T-helper 1 cell treated with Interleukin-12 subunit alpha and Interleukin-12 subunit beta and Interleukin-4 antibody, amounts not matched to agents 30 ng/mL and 1 ng/mL, for 36 hours (primary cell): ENCODE measurements at regions not wholly inside any gene's neighbourhood (a gene's known extent, or its start where the extent isn't known, plus 50 kb on each side); places are given as distances from the start of the nearest gene placed in this dataset.
"Not testable (repeated sequence)": the region's sequence is repeated elsewhere in the genome, so short reads cannot be mapped to it uniquely, and the experiment has no call there.

Experiments used
- intact Hi-C: fragments of 100-400 bp; cut with micrococcal nuclease; formaldehyde crosslinking; loops from one replicate; pipeline ENCODE4 v1.15.1; 2024

DNA sequence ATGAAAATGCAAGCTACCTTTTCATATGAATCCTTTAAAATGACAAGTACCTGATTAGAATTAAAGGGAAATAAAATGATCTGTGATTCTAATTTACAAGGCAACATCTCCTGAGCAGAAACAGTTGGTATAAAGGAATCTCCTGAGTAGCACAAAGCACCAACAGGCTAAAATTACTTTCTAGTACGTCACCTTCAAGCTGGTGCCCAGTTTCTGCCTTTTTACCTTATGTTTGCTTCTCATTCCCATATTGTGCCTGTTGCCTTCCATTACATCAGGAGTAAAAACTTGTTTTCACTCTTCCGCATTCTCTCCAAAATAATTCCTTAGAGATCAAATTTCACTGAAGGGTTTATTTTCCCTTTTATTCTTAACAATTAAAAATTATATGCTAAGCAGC lies 587.1 kb upstream of the KCND2 start:
- intact Hi-C loops, result no loop called here

DNA sequence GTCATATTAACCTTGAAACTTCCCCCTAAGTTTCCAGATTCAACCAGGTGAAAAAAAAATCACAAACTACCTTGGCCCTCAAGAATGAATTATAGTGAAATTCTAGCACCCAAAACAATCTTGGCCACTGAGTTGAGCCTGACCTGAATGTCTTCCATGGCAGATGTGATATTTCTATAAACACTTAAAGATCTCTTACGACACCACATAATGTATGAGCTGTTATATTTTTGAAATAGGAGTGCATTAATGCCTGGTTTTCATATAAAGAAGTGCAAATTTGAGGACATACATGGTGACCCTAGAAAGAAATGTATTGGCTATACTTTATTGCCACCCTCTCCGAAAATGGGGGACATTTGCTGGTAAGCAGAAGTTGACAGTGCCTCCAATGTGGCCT lies 584.1 kb upstream of the KCND2 start:
- intact Hi-C loops, result no loop called here

DNA sequence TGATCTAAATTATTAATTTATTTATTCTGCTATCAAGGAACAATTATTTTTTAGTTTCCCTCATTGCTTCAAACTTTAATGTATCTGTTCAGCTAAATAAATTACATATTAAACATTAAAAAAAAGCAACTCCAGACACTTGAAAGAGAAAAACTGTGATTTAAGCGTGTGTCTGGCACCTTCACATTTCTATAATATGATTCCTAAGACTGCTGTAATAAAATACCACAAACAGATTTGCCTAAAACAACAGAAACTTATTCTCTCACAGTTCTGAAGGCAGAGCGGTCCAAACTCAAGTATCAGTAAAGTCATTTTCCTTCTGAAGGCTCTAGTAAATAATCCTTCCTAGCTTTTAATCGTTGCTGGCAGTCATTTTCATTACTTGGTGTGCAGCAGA lies 580.4 kb upstream of the KCND2 start:
- intact Hi-C loops, result no loop called here

DNA sequence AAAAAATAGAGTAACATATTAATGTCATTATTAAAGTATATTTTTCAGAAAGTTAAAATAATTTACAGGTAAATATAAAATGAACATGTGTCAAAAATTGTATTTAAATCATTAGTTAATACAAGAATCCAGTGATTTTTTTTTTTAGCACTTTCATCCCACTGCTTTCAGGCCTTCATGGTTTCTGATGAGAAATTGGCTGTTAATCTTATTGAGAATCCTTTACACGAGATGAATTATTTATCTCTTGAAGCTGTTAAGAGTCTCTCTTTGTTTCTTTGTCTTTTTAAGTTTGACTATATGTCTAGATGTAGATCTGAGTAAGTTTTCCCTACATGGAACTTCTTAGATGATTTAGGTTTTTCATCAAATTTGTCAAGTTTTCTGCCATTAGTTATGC lies 578.5 kb upstream of the KCND2 start:
- intact Hi-C loops, result no loop called here

DNA sequence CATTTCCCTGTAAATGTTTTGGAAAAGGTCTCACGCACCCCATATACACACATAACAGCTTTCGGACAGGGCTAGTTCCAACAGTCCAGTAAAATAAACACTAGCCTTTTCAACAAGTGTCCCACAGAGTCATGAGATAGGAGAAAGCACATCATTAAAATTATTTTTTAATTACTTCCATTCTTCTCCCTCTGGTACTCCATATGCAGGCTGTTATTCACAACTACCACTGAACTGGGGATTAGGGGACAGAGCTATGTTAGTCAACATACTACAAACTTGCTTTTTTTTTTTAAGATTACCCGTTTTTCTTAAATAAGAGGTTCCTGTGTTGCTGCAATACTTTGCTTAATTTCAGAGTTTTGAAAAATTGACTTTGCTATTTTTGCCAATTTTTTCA lies 576.6 kb upstream of the KCND2 start:
- intact Hi-C loops, result no loop called here

DNA sequence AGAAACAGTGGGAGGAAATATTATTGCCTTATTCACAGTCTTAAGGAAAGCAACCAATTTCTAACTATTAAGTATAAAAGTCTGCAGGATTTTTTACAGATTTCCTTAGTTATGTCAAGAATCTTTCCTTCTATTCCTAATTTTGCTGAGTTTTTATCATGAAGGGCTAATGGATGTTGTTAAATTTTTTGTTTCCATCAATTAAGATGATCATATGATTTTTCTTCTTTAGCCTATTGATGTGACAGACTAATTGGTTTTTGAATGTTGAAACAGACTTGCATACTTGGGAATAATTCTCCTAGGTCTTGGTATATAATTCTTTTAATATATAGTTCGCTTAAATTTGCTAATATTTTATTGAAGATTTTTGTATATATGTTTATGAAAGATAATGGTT lies 569.1 kb upstream of the KCND2 start:
- intact Hi-C loops, result no loop called here

DNA sequence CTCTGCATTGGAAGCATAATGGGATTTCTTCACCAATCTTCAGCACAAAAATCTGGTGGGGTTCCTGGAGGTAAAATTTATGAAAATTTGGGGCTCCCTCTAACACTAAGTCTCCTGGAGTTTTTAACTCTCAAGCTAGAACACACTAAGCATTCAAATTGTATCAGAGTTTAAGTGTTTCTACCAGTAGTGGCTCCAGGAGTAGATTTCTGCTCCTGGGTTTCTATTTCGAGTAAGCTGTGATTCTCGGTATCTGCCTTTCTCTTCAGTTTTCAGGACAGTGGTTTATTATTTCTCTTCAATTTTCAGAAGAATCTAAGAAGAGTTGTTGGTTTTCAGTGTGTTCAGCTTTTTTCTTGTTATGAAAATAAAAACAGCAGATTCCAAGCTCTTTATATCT lies 566.4 kb upstream of the KCND2 start:
- intact Hi-C loops, result no loop called here

DNA sequence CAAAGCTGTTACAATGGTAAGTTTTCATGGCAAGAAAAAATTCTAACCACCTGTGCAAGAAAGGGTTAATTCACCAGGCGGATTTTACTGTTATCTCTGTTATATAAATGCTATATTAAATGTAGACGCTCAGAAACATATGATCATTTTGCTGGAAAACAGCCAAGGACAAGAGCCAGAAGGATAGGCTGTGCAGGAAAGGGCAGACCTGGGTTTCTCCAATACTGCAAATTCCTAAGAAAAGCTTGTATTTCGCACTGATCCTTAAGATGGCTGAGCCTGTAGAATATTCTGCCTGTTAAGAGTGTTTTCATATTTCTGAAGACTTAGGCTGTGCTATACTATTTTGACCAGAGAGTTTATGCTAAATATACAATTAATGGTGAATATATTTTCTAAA lies 564.1 kb upstream of the KCND2 start:
- intact Hi-C loops, result no loop called here

DNA sequence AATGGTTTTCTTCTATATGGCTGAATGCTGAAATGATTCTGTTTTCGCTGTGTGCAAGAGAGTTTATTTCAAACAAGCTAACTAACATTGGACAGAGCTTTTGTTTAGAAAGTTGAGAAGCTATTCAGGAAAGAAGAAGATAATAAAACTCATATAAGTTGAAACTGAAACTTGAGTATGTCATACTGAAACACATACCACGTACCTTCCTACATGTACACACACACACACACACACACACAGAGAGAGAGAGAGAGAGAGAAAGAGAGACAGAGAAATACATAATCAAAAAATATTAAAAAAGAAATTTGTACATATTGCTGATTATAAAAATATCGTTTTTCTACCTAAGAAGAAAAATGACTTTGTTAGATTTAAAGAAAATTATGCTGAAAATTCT lies 561.9 kb upstream of the KCND2 start:
- intact Hi-C loops, result no loop called here

DNA sequence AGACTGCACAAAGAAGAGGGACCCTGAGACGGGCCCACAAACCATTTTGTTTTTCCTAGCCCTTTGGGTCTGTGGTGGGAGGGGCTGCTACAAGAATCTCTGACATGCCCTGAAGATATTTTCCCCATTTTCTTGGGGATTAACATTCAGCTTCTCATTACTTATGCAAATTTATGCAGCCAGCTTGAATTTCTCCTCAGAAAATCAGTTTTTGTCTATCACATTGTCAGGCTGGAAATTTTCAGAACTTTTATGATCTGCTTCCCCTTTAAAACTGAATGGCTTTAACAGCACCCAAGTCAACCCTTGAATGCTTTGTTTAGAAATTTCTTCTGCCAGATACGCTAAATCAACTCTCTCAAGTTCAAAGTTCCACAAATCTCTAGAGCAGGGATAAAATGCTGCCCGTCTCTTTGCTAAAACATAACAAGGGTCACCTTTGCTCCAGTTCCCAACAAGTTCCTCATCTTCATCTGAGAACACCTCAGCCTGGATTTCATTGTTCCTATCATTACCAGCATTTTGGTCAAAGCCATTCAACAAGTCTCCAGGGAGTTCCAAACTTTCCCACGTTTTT lies 560.0 kb upstream of the KCND2 start:
- intact Hi-C loops, result no loop called here

DNA sequence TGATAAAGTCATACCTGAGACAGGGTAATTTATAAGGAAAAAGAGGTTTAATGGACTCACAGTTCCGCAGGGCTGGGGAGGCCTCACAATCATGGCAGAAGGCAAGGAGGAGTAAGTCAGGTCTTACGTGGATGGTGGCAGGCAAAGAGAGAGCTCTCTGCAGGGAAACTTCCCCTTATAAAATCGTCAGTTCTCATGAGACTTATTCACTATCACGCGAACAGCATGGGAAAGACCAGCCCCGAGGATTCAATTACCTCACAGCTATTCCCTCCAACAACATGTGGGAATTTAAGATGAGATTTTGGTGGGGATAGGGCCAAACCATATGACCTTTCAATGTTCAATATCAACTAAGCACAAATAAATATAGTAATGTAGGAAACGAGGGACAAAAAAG lies 559.4 kb upstream of the KCND2 start:
- intact Hi-C loops, result no loop called here

DNA sequence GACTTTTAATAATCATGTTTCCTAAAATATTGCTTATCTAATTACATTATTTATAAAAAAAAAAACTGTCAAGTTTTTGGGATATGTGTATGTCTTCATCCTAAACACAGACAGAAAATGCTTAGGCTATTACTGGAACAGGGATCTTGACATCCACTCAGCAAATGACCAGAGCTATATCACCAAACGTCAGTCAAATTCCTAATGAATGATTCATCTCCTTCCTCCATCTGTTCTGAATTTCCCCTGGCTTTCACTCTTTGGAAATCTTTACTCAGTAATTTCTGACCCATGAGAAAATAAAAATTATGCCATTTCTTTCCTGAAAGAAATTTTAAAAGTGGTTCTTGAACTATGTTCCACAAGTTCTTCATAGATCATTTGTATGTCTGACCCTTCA lies 552.4 kb upstream of the KCND2 start:
- intact Hi-C loops, result no loop called here

DNA sequence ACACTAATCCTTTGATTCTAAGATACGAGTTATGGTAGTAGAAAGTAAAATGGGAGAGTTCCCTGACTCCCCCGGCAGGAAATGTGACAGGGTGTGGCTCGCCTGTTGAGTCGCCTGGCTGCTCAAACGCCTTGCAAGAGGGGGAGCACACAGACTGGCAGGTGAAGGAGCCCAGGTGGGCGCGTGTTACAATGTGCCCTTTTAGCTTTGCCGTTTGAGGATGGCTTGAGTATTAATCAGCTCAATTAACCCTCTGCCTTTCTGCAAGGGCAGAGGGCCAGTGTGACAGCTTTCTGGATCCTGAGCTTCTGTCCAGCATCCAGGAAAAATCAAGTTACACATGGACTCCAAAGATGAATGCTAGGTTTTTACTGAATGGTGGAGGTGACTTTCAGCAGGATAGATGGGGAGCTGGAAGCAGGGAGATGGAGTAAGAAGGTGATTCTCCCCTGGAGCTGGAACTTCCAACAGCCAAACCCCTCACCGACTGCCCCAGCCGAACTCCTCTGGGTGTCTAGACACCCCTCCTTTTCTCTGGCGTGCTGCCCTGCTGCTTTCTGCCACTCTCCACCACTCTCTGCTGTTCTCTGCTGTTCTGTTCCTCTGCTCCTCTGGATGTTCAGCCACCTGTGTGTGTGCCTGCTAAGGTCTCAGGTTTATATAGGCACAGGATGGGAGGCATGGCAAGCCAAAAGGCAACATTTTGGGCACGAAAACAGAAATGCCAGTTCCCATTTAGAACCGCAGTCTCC lies 548.8 kb upstream of the KCND2 start:
- intact Hi-C loops, result no loop called here

DNA sequence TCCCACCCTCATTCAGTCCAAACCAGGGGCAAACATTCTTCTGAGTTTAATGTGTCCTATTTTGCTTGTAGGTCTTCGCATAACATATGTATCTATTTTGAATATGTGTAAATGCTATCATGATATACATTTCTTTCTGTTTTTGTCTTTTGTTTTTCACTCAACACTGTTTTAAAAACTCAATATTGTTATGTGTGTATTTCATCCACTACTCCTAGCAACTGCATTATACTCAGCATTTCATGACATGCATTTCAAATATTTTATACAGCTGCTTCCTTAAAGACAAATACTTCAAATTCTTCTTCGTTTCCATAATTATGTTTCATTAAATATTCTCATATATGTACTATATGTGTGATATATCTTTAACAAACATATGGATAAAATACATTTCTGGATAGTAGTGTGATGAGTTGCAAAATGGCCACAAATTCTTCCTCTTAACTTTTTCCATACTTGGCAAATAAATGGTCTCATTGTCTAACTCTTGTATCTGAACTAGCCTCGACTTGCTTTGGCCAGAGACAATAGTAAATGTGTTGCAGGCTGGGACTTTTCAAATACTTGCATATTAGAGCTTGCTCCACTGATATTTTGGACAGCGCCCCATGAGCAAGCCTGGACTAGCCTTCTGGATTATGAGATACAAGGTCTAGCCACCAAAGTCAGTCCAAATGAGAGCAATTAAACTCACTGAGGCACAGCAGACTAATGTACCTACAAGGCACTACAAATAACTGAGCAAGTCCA lies 539.7 kb upstream of the KCND2 start:
- intact Hi-C loops, result no loop called here

DNA sequence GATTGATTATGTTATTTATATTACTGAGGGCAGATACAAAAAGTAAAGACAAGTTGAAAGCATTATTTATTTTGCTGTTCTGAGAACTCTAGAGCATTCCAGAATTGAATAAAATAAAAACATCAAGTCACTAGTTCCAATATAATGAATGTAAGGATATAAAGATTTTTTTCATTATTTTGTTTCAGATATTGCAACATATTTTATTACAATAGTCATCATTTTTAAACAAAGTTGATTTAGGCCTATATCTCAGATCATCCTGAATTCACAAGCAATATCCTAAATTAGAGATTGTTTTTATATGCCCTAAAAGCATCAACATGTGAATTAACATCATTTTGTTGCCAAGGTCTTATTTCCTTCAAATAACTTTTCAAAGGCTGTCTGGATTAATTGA lies 535.6 kb upstream of the KCND2 start:
- intact Hi-C loops, result no loop called here

DNA sequence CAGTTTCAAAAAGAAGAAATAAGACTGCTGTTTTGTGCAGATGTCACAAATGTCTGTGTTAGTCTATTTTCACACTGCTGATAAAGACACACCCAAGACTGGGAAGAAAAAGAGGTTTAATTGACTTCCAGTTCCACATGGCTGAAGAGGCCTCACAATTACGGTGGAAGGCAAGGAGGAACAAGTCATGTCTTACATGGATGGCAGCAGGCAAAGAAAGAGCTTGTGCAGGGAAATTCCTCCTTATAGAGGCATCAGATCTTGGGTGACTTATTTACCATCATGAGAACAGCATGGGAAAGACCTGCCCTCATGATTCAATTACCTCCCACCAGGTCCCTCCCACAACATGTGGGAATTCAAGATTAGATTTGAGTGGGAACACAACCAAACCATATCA lies 527.7 kb upstream of the KCND2 start:
- intact Hi-C loops, result not testable (repeated sequence)

DNA sequence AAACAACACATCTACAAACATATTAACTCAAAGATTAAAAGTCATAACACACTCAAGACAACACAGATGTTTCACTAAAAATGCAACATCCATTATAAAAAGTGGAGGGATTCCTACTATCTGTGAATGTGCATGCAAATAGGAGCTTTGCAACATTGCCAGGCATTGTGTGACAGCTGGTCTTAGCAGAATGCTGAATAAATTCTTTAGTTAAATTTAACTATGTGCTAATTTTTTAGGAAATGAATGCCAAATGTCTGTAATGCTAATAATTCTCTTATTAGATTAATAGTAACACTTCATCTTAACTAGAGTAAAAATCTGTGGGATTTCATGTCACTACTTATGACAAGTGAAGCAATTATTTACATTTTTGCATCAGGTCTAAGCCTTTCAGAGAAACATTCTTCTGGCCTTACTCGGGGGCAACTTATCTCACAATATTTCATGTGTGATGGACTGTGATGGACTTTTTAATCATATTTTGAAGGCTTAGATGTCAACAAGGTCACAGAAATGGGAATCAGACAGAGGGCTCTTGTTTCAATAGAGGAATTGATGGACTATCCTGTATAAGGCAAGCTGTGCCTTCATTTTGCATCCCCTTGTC lies 524.6 kb upstream of the KCND2 start:
- intact Hi-C loops, result no loop called here

DNA sequence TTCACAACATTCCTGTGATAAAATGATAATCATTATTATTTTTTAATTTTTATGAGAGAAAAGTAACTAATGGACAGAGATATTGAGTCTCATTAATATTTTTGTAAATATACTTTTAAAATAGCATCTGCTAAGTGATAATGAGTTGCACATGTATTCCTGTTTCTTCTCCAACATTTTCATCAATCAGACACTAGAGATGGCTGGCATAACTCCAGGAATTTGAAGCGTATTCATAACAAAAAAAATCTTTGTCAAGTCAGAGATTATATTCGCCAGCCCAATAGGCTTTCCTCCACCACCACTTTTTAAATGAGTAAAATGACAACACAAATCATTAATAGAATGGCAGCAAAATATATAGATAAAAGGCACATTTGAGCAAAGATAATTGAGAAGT lies 524.0 kb upstream of the KCND2 start:
- intact Hi-C loops, result no loop called here

DNA sequence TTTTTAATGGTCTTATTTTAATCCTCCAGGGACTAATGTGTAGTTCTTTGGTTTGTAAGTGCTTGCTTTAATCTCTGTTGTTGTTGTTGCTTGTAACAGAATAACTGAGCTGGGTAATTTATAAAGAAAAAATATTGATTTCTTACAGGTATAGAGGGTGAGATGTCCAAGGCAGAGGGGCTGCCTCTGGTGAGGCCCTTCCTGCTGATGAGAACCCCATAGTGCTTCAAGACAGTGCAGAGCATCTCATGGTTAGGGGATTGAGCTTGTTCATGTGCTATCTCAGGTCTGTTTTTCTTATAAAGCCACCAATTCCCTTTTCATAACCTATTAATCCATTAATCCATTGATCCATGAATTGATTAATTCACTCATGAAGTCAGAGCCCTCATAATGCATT lies 516.3 kb upstream of the KCND2 start:
- intact Hi-C loops, result no loop called here

DNA sequence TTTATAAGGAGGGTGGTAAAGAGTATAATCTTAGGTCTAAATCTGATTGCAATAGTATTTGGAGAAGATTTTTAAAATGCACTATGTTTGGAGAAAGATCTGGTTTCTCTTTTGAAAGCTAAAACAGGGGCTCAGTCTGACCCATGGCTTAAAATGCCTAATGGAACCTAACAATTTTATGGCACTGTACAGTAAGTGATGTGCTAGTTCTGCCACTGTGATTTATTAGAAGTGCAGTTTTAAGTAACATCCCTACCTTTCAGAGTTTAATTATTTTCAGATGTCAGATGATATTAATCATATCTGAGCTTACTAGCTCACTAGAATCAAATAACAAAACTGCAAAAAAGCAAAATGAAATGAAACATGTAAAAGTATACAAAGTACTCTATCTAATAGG lies 514.7 kb upstream of the KCND2 start:
- intact Hi-C loops, result no loop called here

DNA sequence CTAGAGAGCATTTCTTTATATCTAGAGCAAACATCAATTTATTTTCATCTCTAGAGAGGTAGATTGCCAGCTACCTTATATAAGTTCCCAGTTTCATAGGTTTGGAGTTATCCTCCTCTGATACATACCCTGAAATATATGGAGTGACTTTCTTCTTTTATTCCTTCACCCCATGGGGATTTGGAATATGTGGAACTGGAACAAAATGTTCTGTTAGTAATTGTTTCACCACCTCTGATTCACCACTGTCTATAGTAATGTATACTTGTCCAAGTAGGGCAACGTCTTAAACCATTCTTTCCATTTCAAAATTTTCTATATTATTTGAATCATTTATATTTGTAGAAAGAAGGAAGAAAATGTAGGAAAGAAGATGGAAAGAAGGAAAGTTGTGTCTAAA lies 511.2 kb upstream of the KCND2 start:
- intact Hi-C loops, result no loop called here

DNA sequence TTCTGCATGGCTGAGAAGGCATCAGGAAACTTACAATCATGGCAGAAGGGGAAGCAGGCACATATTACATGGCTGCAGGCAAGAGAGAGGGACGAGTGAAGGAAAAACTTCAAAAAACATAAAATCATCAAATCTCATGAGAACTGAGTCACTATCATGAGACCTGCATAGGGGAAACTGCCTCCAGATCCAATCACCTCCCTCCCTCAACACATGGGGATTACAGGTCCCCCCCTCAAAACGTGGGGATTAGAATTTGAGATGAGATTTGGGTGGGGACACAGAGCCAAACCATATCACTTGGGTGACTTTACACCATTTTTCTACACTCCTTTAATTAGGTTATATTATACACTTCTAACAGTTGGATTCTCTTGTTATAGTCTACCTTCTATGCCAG lies 490.7 kb upstream of the KCND2 start:
- intact Hi-C loops, result no loop called here
